ENCODE measurements at regions not wholly inside any gene's neighbourhood (a gene's known extent, or its start where the extent isn't known, plus 50 kb on each side); places are given as distances from the start of the nearest gene placed in this dataset.

- no peaks in the 10 kb centered on the region for H3K36me3 Mint-ChIP-seq
- WGBS (ENCODE audit: insufficient coverage) = 64% methylated on average over 4 of the region's 4 CpGs
- Histone ChIP-seq H3K9me3 (ENCODE audit: control insufficient read depth, insufficient read depth, low read length) (no peaks in the 10 kb centered on the region), H3K4me1 (ENCODE audit: control insufficient read depth, insufficient read depth, low read length) (no peaks in the 10 kb centered on the region), H3K4me3 (ENCODE audit: low read length) (no peak overlapping the region), H3K27me3 (ENCODE audit: control insufficient read depth, insufficient read depth, low read length) (no peaks in the 10 kb centered on the region), H3K36me3 (ENCODE audit: control insufficient read depth, insufficient read depth, low read length) (no peaks in the 10 kb centered on the region), H3K27ac (ENCODE audit: low read length) (no peak overlapping the region)
- H3K27me3 Mint-ChIP-seq (ENCODE audit: low read depth in 2 of 2) = peaks cover 3 to 10% of the 10 kb centered on the region in 2 donors
- no peaks in the 10 kb centered on the region for H3K9me3 Mint-ChIP-seq
- no peaks in the 10 kb centered on the region for H3K4me1 Mint-ChIP-seq
- TF ChIP-seq CTCF (IDR thresholded peaks at IDR 0.05) = no peak
- DNase-seq = no peak
- H3K27ac Mint-ChIP-seq = no peak overlapping the region
- no peak for ATAC-seq
- H3K4me3 Mint-ChIP-seq = no peak overlapping the region
- intact Hi-C loops (cut with micrococcal nuclease) = no loop called here
These were observed 159.5 kb upstream of the RPL38 start for GRCh38 chr17:74043976-74044375.

GRCh38 chr17:74045608-74046280 lies 157.7 kb upstream of the RPL38 start:
- no peak overlapping the region for H3K27ac Mint-ChIP-seq
- no peaks in the 10 kb centered on the region for H3K36me3 Mint-ChIP-seq
- H3K4me3 Mint-ChIP-seq = no peak overlapping the region
- no peak for TF ChIP-seq CTCF (IDR thresholded peaks at IDR 0.05)
- Histone ChIP-seq H3K27ac (ENCODE audit: low read length) (no peak overlapping the region), H3K9me3 (ENCODE audit: control insufficient read depth, insufficient read depth, low read length) (no peaks in the 10 kb centered on the region), H3K36me3 (ENCODE audit: control insufficient read depth, insufficient read depth, low read length) (no peaks in the 10 kb centered on the region), H3K4me3 (ENCODE audit: low read length) (no peak overlapping the region), H3K4me1 (ENCODE audit: control insufficient read depth, insufficient read depth, low read length) (no peaks in the 10 kb centered on the region), H3K27me3 (ENCODE audit: control insufficient read depth, insufficient read depth, low read length) (no peaks in the 10 kb centered on the region)
- H3K9me3 Mint-ChIP-seq = no peaks in the 10 kb centered on the region
- WGBS (ENCODE audit: insufficient coverage) = 69% methylated on average over 15 of the region's 16 CpGs
- intact Hi-C loops (cut with micrococcal nuclease) = no loop called here
- no peaks in the 10 kb centered on the region for H3K4me1 Mint-ChIP-seq
- ATAC-seq (no peak), DNase-seq (no peak)
- H3K27me3 Mint-ChIP-seq (ENCODE audit: low read depth in 2 of 2) = peaks cover 3 to 12% of the 10 kb centered on the region in 2 donors

GRCh38 chr17:74049167-74049966 lies 154.1 kb upstream of the RPL38 start:
- Mint-ChIP-seq H3K36me3 (no peaks in the 10 kb centered on the region), H3K4me1 (no peaks in the 10 kb centered on the region), H3K27me3 (ENCODE audit: low read depth in 2 of 2) (peaks cover 13 to 28% of the 10 kb centered on the region in 2 donors), H3K27ac (no peak overlapping the region), H3K4me3 (no peak overlapping the region), H3K9me3 (no peaks in the 10 kb centered on the region)
- Histone ChIP-seq H3K4me3 (ENCODE audit: low read length) (no peak overlapping the region), H3K27me3 (ENCODE audit: control insufficient read depth, insufficient read depth, low read length) (no peaks in the 10 kb centered on the region), H3K27ac (ENCODE audit: low read length) (no peak overlapping the region), H3K36me3 (ENCODE audit: control insufficient read depth, insufficient read depth, low read length) (no peaks in the 10 kb centered on the region), H3K4me1 (ENCODE audit: control insufficient read depth, insufficient read depth, low read length) (no peaks in the 10 kb centered on the region), H3K9me3 (ENCODE audit: control insufficient read depth, insufficient read depth, low read length) (no peaks in the 10 kb centered on the region)
- 87% methylated on average over 15 of the region's 15 CpGs for WGBS (ENCODE audit: insufficient coverage)
- ATAC-seq (no peak), DNase-seq (no peak)
- TF ChIP-seq CTCF (IDR thresholded peaks at IDR 0.05) = no peak
- intact Hi-C loops (cut with micrococcal nuclease) = no loop called here
